HepG2 (cell line): ENCODE measurements at regions not wholly inside any gene's neighbourhood (a gene's known extent, or its start where the extent isn't known, plus 50 kb on each side); places are given as distances from the start of the nearest gene placed in this dataset.

ENCODE experiments used
- ATAC-seq: fragments of 200-7000 bp; cut with Tn5 transposase; 3 replicates; pipeline ENCODE4 v1.9.1; 2020; ENCODE audit warnings: mild to moderate bottlenecking, moderate library complexity
- BruUV-seq: library from RNA; stranded (reverse); fragments of 400-500 nt; replicated peaks from 2 replicates; lab custom pipeline; 2021; lab: Mats Ljungman, UMichigan
- CTCF ChIA-PET: fragments of 300-600 bp; formaldehyde crosslinking; extraction: SDS; loops from one replicate; lab custom pipeline; 2021; ENCODE audit warnings: low total read pairs, inconsistent platforms, low intra/inter-chr PET ratio; lab: Yijun Ruan, JAX
- POLR2A ChIA-PET: fragments of 350-600 bp; sonication (Branson Sonifier 250); formaldehyde crosslinking; loops from one replicate; lab custom pipeline; 2020; ENCODE audit warnings: antibody characterized with exemption, inconsistent platforms; lab: Yijun Ruan, JAX
- DNase-seq: peaks from one replicate; pipeline ENCODE4 v3.0.0-alpha.2; 2015; ENCODE audit warnings: low spot score
- FAIRE-seq: peaks from 3 replicates; lab custom pipeline; 2011; peaks lifted over from hg19 to GRCh38; lab: Jason Lieb, UNC
- H2AFZ ChIP-seq: one replicate; pipeline ENCODE4 v1.6.1; 2011; ENCODE audit warnings: low read length, inconsistent platforms
- H3K27ac ChIP-seq: fragments of 300-600 bp; 3 replicates; pipeline ENCODE4 v1.8.0; 2011; ENCODE audit warnings: mixed run types, mild to moderate bottlenecking, mixed read lengths, low read length, inconsistent platforms; ENCODE audit not compliant: insufficient read depth; ENCODE audit errors: extremely low read length
- H3K27me3 ChIP-seq, 2 experiments: fragments of 200-600 bp in 1 of 2; 2 replicates in 1 of 2; 3 replicates in 1 of 2; pipeline versions ENCODE4 v1.6.0 to v1.8.0; 2011; ENCODE audit warnings: low read length in 2 of 2, mild to moderate bottlenecking in 2 of 2, moderate library complexity in 2 of 2, inconsistent platforms in 1 of 2; ENCODE audit not compliant: insufficient read depth in 2 of 2, control insufficient read depth in 1 of 2
- H3K36me3 ChIP-seq, 2 experiments: fragments of 200-600 bp in 1 of 2; replicated peaks in 1 of 2; 2 replicates in 1 of 2; 3 replicates in 1 of 2; pipeline versions ENCODE4 v1.5.1 to v1.8.0; 2011; ENCODE audit warnings: low read length in 2 of 2, inconsistent platforms in 1 of 2; ENCODE audit not compliant: insufficient read depth in 2 of 2, control insufficient read depth in 1 of 2
- H3K4me1 ChIP-seq: 2 replicates; pipeline ENCODE4 v1.5.1; 2012; ENCODE audit warnings: low read length, inconsistent platforms; ENCODE audit not compliant: insufficient read depth
- H3K4me2 ChIP-seq: 2 replicates; pipeline ENCODE4 v1.6.0; 2011; ENCODE audit warnings: low read depth, low read length, inconsistent platforms
- H3K4me3 ChIP-seq, 3 experiments: fragments of 200-600 bp in 1 of 3; sonication (generic), shearing (Covaris generic) in 1 of 3; replicated peaks in 1 of 3; 2 replicates each; pipeline ENCODE4 v1.5.1; 2011 to 2016; ENCODE audit warnings: low read length in 3 of 3, inconsistent platforms in 2 of 3, low read depth in 2 of 3, mild to moderate bottlenecking in 2 of 3, control low read depth in 1 of 3, mixed read lengths in 1 of 3; ENCODE audit not compliant: insufficient read depth in 1 of 3
- H3K79me2 ChIP-seq: one replicate; pipeline ENCODE4 v1.6.1; 2011; ENCODE audit warnings: low read length, inconsistent platforms; ENCODE audit not compliant: insufficient read depth
- H3K9ac ChIP-seq: 2 replicates; pipeline ENCODE4 v1.6.0; 2011; ENCODE audit warnings: mild to moderate bottlenecking, low read depth, low read length, inconsistent platforms; ENCODE audit not compliant: insufficient read depth
- H3K9me3 ChIP-seq: 2 replicates; pipeline ENCODE4 v1.5.1; 2012; ENCODE audit warnings: mild to moderate bottlenecking, low read length
- H4K20me1 ChIP-seq: 2 replicates; pipeline ENCODE4 v1.6.0; 2011; ENCODE audit warnings: inconsistent platforms, mild to moderate bottlenecking, low read length, moderate library complexity; ENCODE audit not compliant: insufficient read depth
- CTCF ChIP-seq: sonication (generic); formaldehyde crosslinking; IDR thresholded peaks from 2 replicates; pipeline ENCODE4 v1.5.0; 2020; ENCODE audit warnings: mild to moderate bottlenecking, missing genetic modification reagents, moderate library complexity
- FOXP4 ChIP-seq: sonication (generic); formaldehyde crosslinking; IDR thresholded peaks from 2 replicates; pipeline ENCODE4 v1.4.0; 2020; ENCODE audit warnings: missing genetic modification reagents
- STAG1 ChIP-seq: sonication (generic); formaldehyde crosslinking; IDR thresholded peaks from 2 replicates; pipeline ENCODE4 v1.4.0; 2020; ENCODE audit warnings: missing genetic modification reagents
- WGBS: methylation state at CpG from one replicate; pipeline ENCODE4 v1.1.6; 2017; ENCODE audit warnings: low lambda C conversion rate; 5-methylcytosine and 5-hydroxymethylcytosine counted together
- in situ Hi-C: cut with HindIII; loops from 2 replicates; pipeline ENCODE4 v1.10.0; 2017; ENCODE audit warnings: low pct_unique_long_range_greater_than_20kb; ENCODE audit not compliant: extremely low pct_ligation_motif_present
- intact Hi-C: fragments of 100-400 bp; cut with micrococcal nuclease; formaldehyde crosslinking; loops from one replicate; pipeline ENCODE4 v1.10.0; 2022; ENCODE audit not compliant: unreplicated experiment

GRCh38 chr6:4466769-4467480 lies 309.3 kb upstream of the CDYL start:
- CTCF ChIA-PET: no interaction called here
- Histone ChIP-seq H3K36me3 (no peaks in the 10 kb centered on the region), H4K20me1 (no peaks in the 10 kb centered on the region), H3K4me3 (no peak overlapping the region), H3K9ac (no peak overlapping the region), H3K79me2 (no peaks in the 10 kb centered on the region), H2AFZ (no peak overlapping the region), H3K4me2 (no peak overlapping the region), H3K9me3 (peaks cover 9% of the 10 kb centered on the region)
- WGBS: 11% methylated on average over 9 of the region's 9 CpGs
- FAIRE-seq (peak; percentile 15), DNase-seq (no peak)
- BruUV-seq: no TSS peak
- in situ Hi-C loops: no loop called here
- POLR2A ChIA-PET: no interaction called here
- TF ChIP-seq CTCF (CRISPR knock-in tag): peak; percentile 33
- peak; percentile 42; the same call in 1 of the 2 replicates for TF ChIP-seq STAG1 (CRISPR knock-in tag)
- no peak for TF ChIP-seq FOXP4
- TF ChIP-seq, all 625 proteins: peak for 2
- peaks cover 0 to 19% of the 10 kb centered on the region in 2 experiments; a peak in 4 of 5 replicates for H3K27me3 ChIP-seq
- H3K27ac ChIP-seq: no peak overlapping the region
- no peaks in the 10 kb centered on the region for H3K4me1 ChIP-seq
- intact Hi-C loops: no loop called here
- ATAC-seq: peak; percentile 56; the same call in 1 of the 3 replicates
